ENCODE measurements at regions not wholly inside any gene's neighbourhood (a gene's known extent, or its start where the extent isn't known, plus 50 kb on each side); places are given as distances from the start of the nearest gene placed in this dataset.

GRCh38 chr4:92234393-92235176, 69.2 kb upstream of the GRID2 start:
- no peak for TF ChIP-seq CTCF (conservative IDR thresholded peaks at IDR 0.05 in 1 of 2, IDR thresholded peaks at IDR 0.05 in 1 of 2; ENCODE audit: low read depth in 1 of 2, low read length in 2 of 2)
- TF ChIP-seq EZH2 (IDR thresholded peaks at IDR 0.05; ENCODE audit: low read length, missing control alignments) = no peak
